NAMALWA (cell line): ENCODE measurements at regions not wholly inside any gene's neighbourhood (a gene's known extent, or its start where the extent isn't known, plus 50 kb on each side); places are given as distances from the start of the nearest gene placed in this dataset.
A peak's percentile ranks its signal among the peaks of the same experiment; 100 is the strongest.
"Not testable (repeated sequence)": the region's sequence is repeated elsewhere in the genome, so short reads cannot be mapped to it uniquely, and the experiment has no call there.

Source experiments
- DNase-seq: peaks from one replicate; pipeline ENCODE4 v3.0.0-alpha.2; 2015; ENCODE audit warnings: low spot score

- no peak for DNase-seq
Measured at GRCh38 chr3:39558775-39559306, 91.4 kb downstream of the MOBP start.

GRCh38 chr3:39559543-39559942 lies 92.1 kb downstream of the MOBP start:
- no peak for DNase-seq

GRCh38 chr3:39568508-39568907 lies 101.0 kb downstream of the MOBP start:
- DNase-seq, result no peak

- DNase-seq, result no peak
Measured at GRCh38 chr3:39569095-39569494, 101.6 kb downstream of the MOBP start.

- no peak for DNase-seq
Measured at GRCh38 chr3:39573392-39573791, 105.9 kb downstream of the MOBP start.

GRCh38 chr3:39577541-39577940 lies 110.1 kb downstream of the MOBP start:
- DNase-seq, result peak; percentile 30

GRCh38 chr3:39586215-39586614 lies 118.7 kb downstream of the MOBP start:
- not testable (repeated sequence) for DNase-seq

GRCh38 chr3:39587113-39587512 lies 119.6 kb downstream of the MOBP start:
- DNase-seq, result no peak

- DNase-seq, result no peak
Measured at GRCh38 chr3:39590806-39591205, 123.3 kb downstream of the MOBP start.

GRCh38 chr3:39592311-39593050 lies 125.0 kb downstream of the MOBP start:
- DNase-seq, result no peak

GRCh38 chr3:39593341-39593740 lies 125.9 kb downstream of the MOBP start:
- DNase-seq, result no peak

- no peak for DNase-seq
Measured at GRCh38 chr3:39601241-39601640, 133.8 kb downstream of the MOBP start.

GRCh38 chr3:39605837-39606236 lies 138.4 kb downstream of the MOBP start:
- DNase-seq, result no peak

GRCh38 chr3:39626198-39626597 lies 158.7 kb downstream of the MOBP start:
- no peak for DNase-seq

- no peak for DNase-seq
Measured at GRCh38 chr3:39631136-39631535, 163.7 kb downstream of the MOBP start.

- peak; percentile 36 for DNase-seq
Measured at GRCh38 chr3:39637807-39638206, 170.3 kb downstream of the MOBP start.

GRCh38 chr3:39638301-39638700 lies 170.8 kb downstream of the MOBP start:
- no peak for DNase-seq

GRCh38 chr3:39639344-39640236 lies 169.8 kb upstream of the MYRIP start:
- DNase-seq, result no peak

- no peak for DNase-seq
Measured at GRCh38 chr3:39641274-39641673, 168.1 kb upstream of the MYRIP start.

GRCh38 chr3:39644176-39644575 lies 165.2 kb upstream of the MYRIP start:
- DNase-seq, result no peak

- not testable (repeated sequence) for DNase-seq
Measured at GRCh38 chr3:39651256-39651655, 158.2 kb upstream of the MYRIP start.

- DNase-seq, result no peak
Measured at GRCh38 chr3:39651993-39652739, 157.2 kb upstream of the MYRIP start.
